Loucy (cell line): ENCODE measurements at regions not wholly inside any gene's neighbourhood (a gene's known extent, or its start where the extent isn't known, plus 50 kb on each side); places are given as distances from the start of the nearest gene placed in this dataset.

Experiments used
- H2AFZ ChIP-seq: fragments of 200-600 bp; sonication (generic); 2 replicates; pipeline ENCODE4 v1.6.0; 2016; ENCODE audit warnings: antibody characterized with exemption, mild to moderate bottlenecking, low read length, moderate library complexity
- H3F3A ChIP-seq: fragments of 200-600 bp; 2 replicates; pipeline ENCODE4 v1.6.0; 2016; ENCODE audit warnings: antibody characterized with exemption, low read depth, mild to moderate bottlenecking
- H3K27me3 ChIP-seq: fragments of 200-600 bp; sonication (generic); 2 replicates; pipeline ENCODE4 v1.6.1; 2014; ENCODE audit warnings: low read length, mild to moderate bottlenecking; ENCODE audit not compliant: insufficient read depth, poor library complexity, severe bottlenecking
- H3K36me3 ChIP-seq: fragments of 200-600 bp; sonication (generic); 2 replicates; pipeline ENCODE4 v1.6.1; 2016; ENCODE audit warnings: low read length; ENCODE audit not compliant: insufficient read depth
- H3K4me1 ChIP-seq: fragments of 200-600 bp; sonication (generic); 2 replicates; pipeline ENCODE4 v1.5.1; 2014; ENCODE audit warnings: low read length, mild to moderate bottlenecking; ENCODE audit not compliant: insufficient read depth, poor library complexity, severe bottlenecking
- H3K4me2 ChIP-seq: fragments of 200-600 bp; sonication (generic); 2 replicates; pipeline ENCODE4 v1.6.0; 2014; ENCODE audit warnings: antibody characterized with exemption, low read length, low read depth, mild to moderate bottlenecking; ENCODE audit not compliant: poor library complexity, severe bottlenecking
- H3K4me3 ChIP-seq: fragments of 200-600 bp; sonication (generic); 2 replicates; pipeline ENCODE4 v1.5.1; 2014; ENCODE audit warnings: low read length, mild to moderate bottlenecking, mixed read lengths; ENCODE audit not compliant: poor library complexity, severe bottlenecking
- H3K79me2 ChIP-seq: fragments of 200-600 bp; sonication (generic); 2 replicates; pipeline ENCODE4 v1.6.1; 2014; ENCODE audit warnings: low read length; ENCODE audit not compliant: insufficient read depth
- H3K9ac ChIP-seq: fragments of 200-600 bp; sonication (generic); 2 replicates; pipeline ENCODE4 v1.6.0; 2014; ENCODE audit warnings: mild to moderate bottlenecking, low read depth, low read length, moderate library complexity; ENCODE audit not compliant: poor library complexity, severe bottlenecking
- H3K9me2 ChIP-seq: fragments of 200-600 bp; sonication (generic); replicated peaks from 2 replicates; pipeline ENCODE4 v1.6.1; 2016; ENCODE audit warnings: low read depth, low read length, mixed read lengths
- H3K9me3 ChIP-seq: fragments of 200-600 bp; sonication (generic); 2 replicates; pipeline ENCODE4 v1.6.1; 2014; ENCODE audit warnings: mild to moderate bottlenecking, antibody characterized with exemption, low read length, low read depth; ENCODE audit not compliant: insufficient read depth
- H4K20me1 ChIP-seq: fragments of 200-600 bp; sonication (generic); 2 replicates; pipeline ENCODE4 v1.6.0; 2014; ENCODE audit warnings: antibody characterized with exemption, low read length, mild to moderate bottlenecking; ENCODE audit not compliant: insufficient read depth, poor library complexity, severe bottlenecking
- EZH2phosphoT487 ChIP-seq: fragments of 200-600 bp; IDR thresholded peaks from 2 replicates; pipeline ENCODE4 v1.6.1; 2018; ENCODE audit warnings: antibody characterized with exemption, mild to moderate bottlenecking, moderate library complexity, borderline replicate concordance
- TF ChIP-seq, protein P1 (sequence below): fragments of 200-600 bp; sonication (generic); conservative IDR thresholded peaks from 2 replicates; pipeline ENCODE4 v1.5.1; 2014; ENCODE audit warnings: mild to moderate bottlenecking, antibody characterized with exemption, low read length

DNA sequence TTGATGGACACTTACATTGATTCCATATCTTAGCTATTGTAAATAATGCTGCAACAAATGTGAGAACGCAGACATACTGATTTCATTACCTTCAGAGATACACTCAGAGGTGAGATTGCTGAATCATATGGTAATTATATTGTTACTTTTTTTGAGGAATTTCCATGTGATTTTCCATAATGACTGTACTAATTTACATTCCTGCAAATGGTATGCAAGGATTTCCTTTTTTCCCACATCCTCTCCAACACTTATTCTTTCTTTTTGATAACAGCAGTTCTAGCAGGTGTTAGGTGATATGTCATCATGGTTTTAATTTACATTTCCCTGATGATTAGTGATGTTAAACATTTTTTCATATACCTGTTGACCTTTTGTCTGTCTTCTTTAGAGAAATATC lies 207.7 kb downstream of the C11orf87 start:
- Histone ChIP-seq H3K4me1 (no peaks in the 10 kb centered on the region), H4K20me1 (no peaks in the 10 kb centered on the region), H3K4me2 (no peak overlapping the region), H3K9me2 (no peaks in the 10 kb centered on the region), H3K4me3 (no peak overlapping the region), H3K79me2 (no peaks in the 10 kb centered on the region), H3F3A (no peaks in the 10 kb centered on the region), H2AFZ (no peak overlapping the region), H3K36me3 (no peaks in the 10 kb centered on the region), H3K9ac (no peak overlapping the region), H3K27me3 (no peaks in the 10 kb centered on the region), H3K9me3 (no peaks in the 10 kb centered on the region)
- TF ChIP-seq EZH2phosphoT487, result no peak
- TF ChIP-seq, protein P1, sequence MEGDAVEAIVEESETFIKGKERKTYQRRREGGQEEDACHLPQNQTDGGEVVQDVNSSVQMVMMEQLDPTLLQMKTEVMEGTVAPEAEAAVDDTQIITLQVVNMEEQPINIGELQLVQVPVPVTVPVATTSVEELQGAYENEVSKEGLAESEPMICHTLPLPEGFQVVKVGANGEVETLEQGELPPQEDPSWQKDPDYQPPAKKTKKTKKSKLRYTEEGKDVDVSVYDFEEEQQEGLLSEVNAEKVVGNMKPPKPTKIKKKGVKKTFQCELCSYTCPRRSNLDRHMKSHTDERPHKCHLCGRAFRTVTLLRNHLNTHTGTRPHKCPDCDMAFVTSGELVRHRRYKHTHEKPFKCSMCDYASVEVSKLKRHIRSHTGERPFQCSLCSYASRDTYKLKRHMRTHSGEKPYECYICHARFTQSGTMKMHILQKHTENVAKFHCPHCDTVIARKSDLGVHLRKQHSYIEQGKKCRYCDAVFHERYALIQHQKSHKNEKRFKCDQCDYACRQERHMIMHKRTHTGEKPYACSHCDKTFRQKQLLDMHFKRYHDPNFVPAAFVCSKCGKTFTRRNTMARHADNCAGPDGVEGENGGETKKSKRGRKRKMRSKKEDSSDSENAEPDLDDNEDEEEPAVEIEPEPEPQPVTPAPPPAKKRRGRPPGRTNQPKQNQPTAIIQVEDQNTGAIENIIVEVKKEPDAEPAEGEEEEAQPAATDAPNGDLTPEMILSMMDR, result no peak

DNA sequence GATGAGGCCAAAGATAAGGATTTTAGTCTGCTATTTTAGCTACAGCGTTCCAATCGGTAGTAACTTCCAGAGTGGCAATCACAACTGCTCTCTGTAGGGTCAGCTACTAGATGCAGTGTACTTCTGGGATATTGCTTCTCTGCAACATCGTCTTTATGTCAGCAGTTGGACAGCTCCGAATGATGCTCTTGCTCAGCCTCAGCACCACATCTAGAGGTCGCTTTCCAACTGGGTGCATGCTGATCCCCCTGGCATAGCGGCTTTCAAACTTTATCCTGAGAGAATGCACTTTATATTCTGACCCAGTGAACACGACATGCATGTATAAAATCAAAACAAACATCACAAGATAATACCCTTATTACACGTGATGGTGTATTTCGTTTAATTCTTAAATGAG lies 219.6 kb downstream of the C11orf87 start:
- Histone ChIP-seq H3K9ac (no peak overlapping the region), H3K4me1 (no peaks in the 10 kb centered on the region), H3K9me2 (no peaks in the 10 kb centered on the region), H2AFZ (no peak overlapping the region), H3K27me3 (no peaks in the 10 kb centered on the region), H4K20me1 (no peaks in the 10 kb centered on the region), H3K9me3 (no peaks in the 10 kb centered on the region), H3K4me2 (no peak overlapping the region), H3K4me3 (no peak overlapping the region), H3F3A (no peaks in the 10 kb centered on the region), H3K36me3 (no peaks in the 10 kb centered on the region), H3K79me2 (no peaks in the 10 kb centered on the region)
- TF ChIP-seq, protein P1, result no peak
- no peak for TF ChIP-seq EZH2phosphoT487

- TF ChIP-seq, protein P1, result no peak
- TF ChIP-seq EZH2phosphoT487, result no peak
Measured at GRCh38 chr11:109644152-109644551, 222.2 kb downstream of the C11orf87 start.

More at GRCh38 chr11:109644152-109644551, 222.2 kb downstream of the C11orf87 start:
- Histone ChIP-seq H4K20me1 (no peaks in the 10 kb centered on the region), H3K79me2 (no peaks in the 10 kb centered on the region), H3K4me2 (no peak overlapping the region), H3F3A (no peaks in the 10 kb centered on the region), H3K9me2 (no peaks in the 10 kb centered on the region), H3K9me3 (no peaks in the 10 kb centered on the region), H3K4me1 (no peaks in the 10 kb centered on the region), H3K9ac (no peak overlapping the region), H3K4me3 (no peak overlapping the region), H3K36me3 (no peaks in the 10 kb centered on the region), H3K27me3 (no peaks in the 10 kb centered on the region), H2AFZ (no peak overlapping the region)
